ENCODE measurements at regions not wholly inside any gene's neighbourhood (a gene's known extent, or its start where the extent isn't known, plus 50 kb on each side); places are given as distances from the start of the nearest gene placed in this dataset.
A peak's percentile ranks its signal among the peaks of the same experiment; 100 is the strongest.
"Not testable (repeated sequence)": the region's sequence is repeated elsewhere in the genome, so short reads cannot be mapped to it uniquely, and the experiment has no call there.

- no peak for DNase-seq
These were observed 627.4 kb upstream of the ADGRB3 start for GRCh38 chr6:68007717-68008116.

- DNase-seq, result no peak
These were observed 648.3 kb upstream of the ADGRB3 start for GRCh38 chr6:67986694-67987232.

GRCh38 chr6:67976486-67976885 lies 658.6 kb upstream of the ADGRB3 start:
- DNase-seq, result no peak

- no peak for DNase-seq
These were observed 660.2 kb upstream of the ADGRB3 start for GRCh38 chr6:67974931-67975330.

GRCh38 chr6:67971812-67972211 lies 663.3 kb upstream of the ADGRB3 start:
- DNase-seq, result peak; percentile 3

- no peak for DNase-seq
These were observed 668.3 kb upstream of the ADGRB3 start for GRCh38 chr6:67966830-67967229.

GRCh38 chr6:67956352-67956751 lies 678.7 kb upstream of the ADGRB3 start:
- no peak for DNase-seq

- no peak for DNase-seq
These were observed 682.1 kb upstream of the ADGRB3 start for GRCh38 chr6:67952948-67953347.

GRCh38 chr6:67952121-67952520 lies 683.0 kb upstream of the ADGRB3 start:
- no peak for DNase-seq

- DNase-seq, result not testable (repeated sequence)
These were observed 687.3 kb upstream of the ADGRB3 start for GRCh38 chr6:67947762-67948161.

- DNase-seq, result no peak
These were observed 699.1 kb upstream of the ADGRB3 start for GRCh38 chr6:67935976-67936477.

- no peak for DNase-seq
These were observed 701.8 kb upstream of the ADGRB3 start for GRCh38 chr6:67933278-67933677.

GRCh38 chr6:67922588-67922987 lies 712.5 kb upstream of the ADGRB3 start:
- DNase-seq, result not testable (repeated sequence)

GRCh38 chr6:67920040-67920439 lies 715.0 kb upstream of the ADGRB3 start:
- not testable (repeated sequence) for DNase-seq

- DNase-seq, result no peak
These were observed 718.7 kb upstream of the ADGRB3 start for GRCh38 chr6:67916399-67916798.

GRCh38 chr6:67914419-67914818 lies 720.7 kb upstream of the ADGRB3 start:
- no peak for DNase-seq

GRCh38 chr6:67909354-67909753 lies 725.7 kb upstream of the ADGRB3 start:
- DNase-seq, result no peak

- DNase-seq, result no peak
These were observed 726.7 kb upstream of the ADGRB3 start for GRCh38 chr6:67908379-67908778.

GRCh38 chr6:67904735-67905134 lies 730.3 kb upstream of the ADGRB3 start:
- DNase-seq, result not testable (repeated sequence)

- no peak for DNase-seq
These were observed 736.2 kb upstream of the ADGRB3 start for GRCh38 chr6:67898875-67899274.

- no peak for DNase-seq
These were observed 737.0 kb upstream of the ADGRB3 start for GRCh38 chr6:67897998-67898607.

GRCh38 chr6:67896476-67896875 lies 738.6 kb upstream of the ADGRB3 start:
- DNase-seq, result no peak

GRCh38 chr6:67889682-67889995 lies 745.4 kb upstream of the ADGRB3 start:
- no peak for DNase-seq

GRCh38 chr6:67888886-67889681 lies 746.0 kb upstream of the ADGRB3 start:
- no peak for DNase-seq
